GM18511 (cell line): ENCODE measurements at regions not wholly inside any gene's neighbourhood (a gene's known extent, or its start where the extent isn't known, plus 50 kb on each side); places are given as distances from the start of the nearest gene placed in this dataset.
"Not testable (repeated sequence)": the region's sequence is repeated elsewhere in the genome, so short reads cannot be mapped to it uniquely, and the experiment has no call there.

Source experiments
- ATAC-seq: cut with Tn5 transposase; IDR thresholded peaks from one replicate; pipeline ENCODE4 v1.9.1; 2021; ENCODE audit warnings: mild to moderate bottlenecking, moderate library complexity; ENCODE audit not compliant: unreplicated experiment

- ATAC-seq: no peak
These were observed 245.3 kb downstream of the PARN start for GRCh38 chr16:14384745-14385144.

DNA sequence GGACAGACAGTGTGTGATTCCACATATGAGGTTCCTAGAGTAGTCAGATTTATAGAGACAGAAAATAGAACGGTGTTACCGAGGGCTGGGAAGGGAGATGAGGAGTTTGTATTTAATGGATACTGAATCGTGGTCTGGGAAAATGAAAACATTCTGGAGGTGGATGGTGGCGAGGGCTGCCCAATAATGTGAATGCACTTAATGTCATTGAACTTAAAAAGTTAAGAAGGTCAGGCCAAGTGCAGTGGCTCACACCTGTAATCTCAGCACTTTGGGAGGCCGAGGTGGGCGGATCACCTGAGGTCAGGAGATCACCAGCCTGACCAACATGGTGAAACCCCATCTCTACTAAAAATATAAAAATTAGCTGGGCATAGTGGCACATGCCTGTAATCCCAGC, 246.2 kb downstream of the PARN start:
- ATAC-seq: not testable (repeated sequence)

- no peak for ATAC-seq
These were observed 251.2 kb downstream of the PARN start for GRCh38 chr16:14378689-14379467.

GRCh38 chr16:14378131-14378551, 251.9 kb downstream of the PARN start:
- ATAC-seq: no peak

- ATAC-seq: no peak
These were observed 252.7 kb downstream of the PARN start for GRCh38 chr16:14377326-14377725.

DNA sequence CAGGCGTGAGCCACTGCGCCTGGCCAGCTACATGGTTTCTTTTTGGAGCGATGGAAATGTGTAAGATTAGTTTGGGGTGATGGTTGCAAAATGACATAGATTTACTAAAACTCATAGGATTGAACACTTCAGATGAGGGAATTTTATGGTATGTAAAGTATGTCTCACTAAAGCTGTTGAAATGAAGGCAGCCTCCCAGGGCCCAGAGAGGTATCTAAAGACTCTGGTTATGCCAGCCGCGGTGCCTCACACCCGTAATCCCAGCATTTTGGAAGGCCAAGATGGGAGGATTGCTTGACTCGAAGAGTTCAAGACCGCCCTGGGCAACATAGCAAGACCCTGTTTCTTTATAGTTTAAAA, 254.9 kb downstream of the PARN start:
- no peak for ATAC-seq

DNA sequence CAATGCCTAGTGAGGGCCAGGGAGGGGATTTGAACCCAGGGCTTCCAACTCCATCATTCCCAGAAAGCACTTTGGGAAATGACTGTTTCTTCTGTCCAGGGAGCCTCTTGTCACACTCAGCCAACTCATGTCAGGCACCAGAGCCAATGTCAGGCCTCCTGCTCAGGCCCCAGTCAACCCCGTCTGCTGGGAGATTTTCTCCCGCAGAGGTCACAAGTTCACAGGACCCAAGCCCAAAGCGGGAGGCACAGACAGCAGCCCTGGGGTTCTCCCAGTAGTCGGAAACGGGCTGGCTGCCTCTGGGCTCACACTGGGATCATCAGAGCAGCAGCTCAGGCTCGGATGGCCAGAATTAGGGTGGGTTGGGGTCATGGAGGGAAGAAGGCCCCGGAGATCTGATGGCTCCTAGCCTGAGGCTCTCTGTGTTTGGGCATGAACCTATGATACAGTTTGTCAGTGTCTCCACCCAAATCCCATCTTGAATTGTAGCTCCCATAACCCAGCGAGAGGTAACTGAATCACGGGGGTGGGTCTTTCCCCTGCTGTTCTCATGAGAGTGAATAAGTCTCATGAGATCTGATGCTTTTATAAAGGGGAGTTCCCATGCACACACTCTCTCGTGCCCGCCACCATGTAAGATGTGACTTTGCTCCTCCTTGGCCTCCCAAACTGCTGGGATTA, 255.5 kb downstream of the PARN start:
- no peak for ATAC-seq

DNA sequence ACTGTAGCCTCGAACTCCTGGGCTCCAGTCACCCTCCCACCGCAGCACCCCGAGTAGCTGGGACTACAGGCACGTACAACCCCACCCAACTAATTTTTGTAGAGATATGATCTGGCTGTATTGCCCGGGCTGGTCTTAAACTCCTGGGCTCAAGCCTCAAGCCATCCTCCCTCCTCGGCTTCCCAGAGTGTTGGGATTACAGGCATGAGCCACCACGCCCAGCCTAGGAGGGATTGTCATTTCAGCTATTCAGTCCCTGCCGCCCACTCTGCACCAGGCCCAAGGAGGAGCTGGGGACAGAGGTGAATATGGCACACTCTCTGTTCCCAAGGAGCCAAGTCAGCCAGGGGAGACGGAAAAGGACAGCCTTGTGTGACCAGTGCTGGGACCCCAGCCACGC, 256.2 kb downstream of the PARN start:
- no peak for ATAC-seq

DNA sequence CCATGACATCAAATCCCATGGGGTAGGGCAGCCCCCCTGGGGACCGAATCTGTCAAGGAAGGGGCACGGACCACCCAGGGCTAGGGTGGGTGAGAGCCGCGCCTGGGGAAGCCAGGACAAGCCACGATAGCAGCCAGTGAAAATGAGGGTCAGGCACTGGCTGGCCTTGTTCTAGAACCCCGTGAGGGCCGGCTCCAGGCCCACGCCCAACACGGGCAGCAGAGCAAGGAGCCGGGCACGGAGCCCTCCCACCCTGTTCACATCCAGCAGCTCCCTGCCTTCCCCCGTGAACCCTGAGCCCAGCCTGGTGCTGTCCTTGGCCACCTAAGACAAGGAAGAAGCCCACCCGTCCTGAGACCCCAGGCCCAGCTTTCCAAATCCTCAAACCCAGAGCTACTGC, 256.7 kb downstream of the PARN start:
- ATAC-seq: no peak

GRCh38 chr16:14372471-14372870, 257.6 kb downstream of the PARN start:
- ATAC-seq: no peak

DNA sequence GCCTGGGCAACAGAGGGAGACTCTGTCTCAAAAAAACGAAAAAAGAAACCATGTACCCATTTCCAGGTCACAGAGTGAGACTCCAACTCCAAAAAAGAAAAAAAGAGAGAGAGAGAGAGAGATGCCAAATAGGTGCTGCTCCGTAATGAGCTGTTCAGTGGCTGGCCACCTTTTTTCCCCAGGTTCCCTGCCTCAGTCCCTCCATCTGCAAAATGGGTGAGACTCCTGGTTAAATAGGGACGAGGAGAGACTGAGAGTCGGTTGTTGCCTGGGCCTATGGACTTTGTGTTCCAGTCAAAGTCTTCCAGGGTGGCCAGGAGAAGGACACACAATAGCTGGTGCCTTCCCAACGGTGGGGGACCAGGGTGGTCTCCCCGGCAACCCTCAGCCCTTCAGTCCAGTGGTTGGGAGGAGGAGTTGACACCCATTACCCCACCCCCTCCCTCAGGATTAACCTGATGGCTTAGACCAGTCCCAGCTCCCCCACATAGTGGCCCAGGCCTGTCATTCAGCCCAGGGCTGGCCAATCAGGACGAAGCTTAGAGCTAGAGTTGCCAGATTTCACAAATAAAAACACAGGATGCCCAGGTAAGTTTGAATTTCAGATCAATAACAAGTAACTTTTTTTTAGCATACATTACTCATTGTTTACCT, 258.2 kb downstream of the PARN start:
- ATAC-seq: no peak

DNA sequence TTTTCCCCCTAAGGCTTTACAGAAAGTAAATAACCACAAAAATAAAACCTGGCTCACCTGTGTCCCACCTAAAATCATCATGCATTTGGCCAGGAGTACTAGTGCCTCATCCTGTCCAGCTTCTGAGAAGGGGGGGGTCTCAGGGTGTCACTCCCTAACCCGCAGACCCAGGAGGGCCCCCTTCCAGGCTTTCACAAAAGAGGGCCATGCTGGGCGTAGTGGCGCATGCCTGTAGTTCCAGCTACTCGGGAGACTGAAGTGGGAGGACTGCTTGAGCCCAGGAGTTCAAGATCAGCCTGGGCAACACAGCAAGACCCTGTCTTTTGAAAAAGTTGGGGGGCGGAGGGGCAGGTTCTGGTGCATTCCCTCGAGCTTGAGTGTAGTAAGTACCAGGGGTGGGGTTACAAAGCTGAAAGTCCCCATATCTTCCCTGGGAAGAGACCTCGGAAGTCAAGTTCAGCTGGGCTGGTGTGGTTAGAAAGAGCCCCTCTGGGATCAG, 259.3 kb downstream of the PARN start:
- ATAC-seq: no peak

GRCh38 chr16:14369734-14370598, 260.1 kb downstream of the PARN start:
- no peak for ATAC-seq

DNA sequence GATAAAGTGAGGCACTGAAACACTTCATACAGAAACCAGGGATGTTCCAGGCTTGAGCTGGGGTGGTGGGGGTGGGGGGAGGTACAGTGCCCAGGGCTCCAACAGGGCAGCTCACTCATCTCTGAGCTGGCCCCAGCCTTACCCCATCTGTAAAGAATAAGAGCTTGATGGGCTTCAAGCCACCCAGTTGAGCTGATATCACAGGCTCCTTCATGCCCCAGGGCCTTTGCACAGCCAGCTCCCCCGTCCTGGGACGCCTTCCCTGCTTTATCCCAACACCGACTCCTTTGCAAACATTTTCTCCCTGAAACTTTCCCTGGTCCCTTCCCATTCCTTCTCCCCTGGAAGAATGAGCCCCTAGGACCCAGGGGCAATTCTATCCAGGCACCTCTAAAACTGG, 261.7 kb downstream of the PARN start:
- no peak for ATAC-seq

DNA sequence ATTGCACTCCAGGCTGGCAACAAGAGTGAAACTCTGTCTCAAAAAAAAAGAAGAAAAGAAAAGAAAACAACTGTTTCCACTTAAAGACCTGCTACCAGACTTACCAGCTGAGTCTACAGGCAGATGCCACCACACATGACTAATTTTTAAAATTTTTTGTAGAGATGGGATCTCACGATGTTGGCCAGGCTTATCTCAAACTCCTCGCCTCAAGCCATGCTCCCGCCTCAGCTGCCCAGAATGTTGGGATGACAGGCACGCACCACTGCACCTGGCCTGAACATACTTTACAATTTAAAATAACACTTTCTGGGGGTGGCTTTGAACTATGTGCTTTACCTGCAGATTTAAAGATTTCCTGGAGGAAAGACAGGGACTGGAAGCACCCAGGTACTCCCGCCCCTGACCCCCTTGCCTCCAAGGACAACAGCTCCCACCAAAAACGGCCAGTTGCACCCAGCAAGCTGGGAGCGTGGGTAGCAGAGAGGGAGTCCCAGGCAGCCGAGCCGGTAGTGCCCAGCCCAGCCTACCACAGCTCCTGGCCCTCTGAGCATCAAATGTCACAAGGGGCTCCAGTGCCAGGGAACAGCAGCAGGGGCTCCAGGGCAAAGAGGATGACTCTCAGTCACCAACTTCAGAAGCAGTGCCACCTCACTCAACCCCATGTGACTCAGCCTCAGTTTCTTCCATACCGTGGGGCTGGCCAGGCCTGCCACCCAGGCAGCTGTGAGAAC, 262.9 kb downstream of the PARN start:
- no peak for ATAC-seq

- ATAC-seq: no peak
These were observed 263.6 kb downstream of the PARN start for GRCh38 chr16:14366447-14366846.

- ATAC-seq: no peak
These were observed 264.7 kb downstream of the PARN start for GRCh38 chr16:14365200-14365851.

- ATAC-seq: no peak
These were observed 265.5 kb downstream of the PARN start for GRCh38 chr16:14364386-14365199.

DNA sequence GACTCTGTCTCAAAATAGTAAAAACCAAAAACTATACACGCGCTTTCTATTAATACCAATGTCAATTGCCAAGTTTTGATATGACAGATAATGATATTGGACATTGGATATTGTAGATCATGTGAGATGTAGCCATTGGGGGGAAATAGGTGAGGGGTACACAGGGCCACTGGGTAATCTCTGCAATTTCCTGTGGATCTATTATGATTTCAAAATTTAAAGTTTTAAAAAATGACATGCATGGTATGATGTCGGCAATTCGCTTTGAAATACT, 266.0 kb downstream of the PARN start:
- ATAC-seq: no peak
